ENCODE measurements at regions not wholly inside any gene's neighbourhood (a gene's known extent, or its start where the extent isn't known, plus 50 kb on each side); places are given as distances from the start of the nearest gene placed in this dataset.

DNA sequence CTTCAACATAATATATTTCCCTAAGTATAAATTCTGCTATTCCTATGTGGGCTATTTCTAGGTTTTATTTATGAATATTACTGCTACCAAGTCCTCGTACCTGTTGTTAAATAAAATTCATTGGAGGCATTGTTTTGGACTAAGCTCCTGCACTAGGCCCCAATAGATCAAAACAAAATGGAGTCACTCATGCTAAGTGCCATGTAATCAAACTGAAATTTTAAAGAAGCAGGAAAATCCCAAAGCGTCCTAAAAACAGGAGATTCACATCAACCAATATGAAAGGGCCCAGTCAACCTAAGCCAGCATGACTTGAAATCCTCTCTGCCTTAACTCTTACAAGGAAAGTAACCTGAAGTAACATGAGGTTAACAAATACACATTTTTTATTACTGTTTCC, 743.2 kb downstream of the TRAM1L1 start:
- no peak for DNase-seq (ENCODE audit: low read depth in 1 of 2, low spot score in 1 of 2)
- H3K4me3 ChIP-seq (replicated peaks; ENCODE audit: insufficient read depth, low read length), result no peak overlapping the region
- TF ChIP-seq, protein P1, sequence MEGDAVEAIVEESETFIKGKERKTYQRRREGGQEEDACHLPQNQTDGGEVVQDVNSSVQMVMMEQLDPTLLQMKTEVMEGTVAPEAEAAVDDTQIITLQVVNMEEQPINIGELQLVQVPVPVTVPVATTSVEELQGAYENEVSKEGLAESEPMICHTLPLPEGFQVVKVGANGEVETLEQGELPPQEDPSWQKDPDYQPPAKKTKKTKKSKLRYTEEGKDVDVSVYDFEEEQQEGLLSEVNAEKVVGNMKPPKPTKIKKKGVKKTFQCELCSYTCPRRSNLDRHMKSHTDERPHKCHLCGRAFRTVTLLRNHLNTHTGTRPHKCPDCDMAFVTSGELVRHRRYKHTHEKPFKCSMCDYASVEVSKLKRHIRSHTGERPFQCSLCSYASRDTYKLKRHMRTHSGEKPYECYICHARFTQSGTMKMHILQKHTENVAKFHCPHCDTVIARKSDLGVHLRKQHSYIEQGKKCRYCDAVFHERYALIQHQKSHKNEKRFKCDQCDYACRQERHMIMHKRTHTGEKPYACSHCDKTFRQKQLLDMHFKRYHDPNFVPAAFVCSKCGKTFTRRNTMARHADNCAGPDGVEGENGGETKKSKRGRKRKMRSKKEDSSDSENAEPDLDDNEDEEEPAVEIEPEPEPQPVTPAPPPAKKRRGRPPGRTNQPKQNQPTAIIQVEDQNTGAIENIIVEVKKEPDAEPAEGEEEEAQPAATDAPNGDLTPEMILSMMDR (IDR thresholded peaks at IDR 0.05; ENCODE audit: insufficient read depth, low read length), result no peak
- TF ChIP-seq, protein P2, sequence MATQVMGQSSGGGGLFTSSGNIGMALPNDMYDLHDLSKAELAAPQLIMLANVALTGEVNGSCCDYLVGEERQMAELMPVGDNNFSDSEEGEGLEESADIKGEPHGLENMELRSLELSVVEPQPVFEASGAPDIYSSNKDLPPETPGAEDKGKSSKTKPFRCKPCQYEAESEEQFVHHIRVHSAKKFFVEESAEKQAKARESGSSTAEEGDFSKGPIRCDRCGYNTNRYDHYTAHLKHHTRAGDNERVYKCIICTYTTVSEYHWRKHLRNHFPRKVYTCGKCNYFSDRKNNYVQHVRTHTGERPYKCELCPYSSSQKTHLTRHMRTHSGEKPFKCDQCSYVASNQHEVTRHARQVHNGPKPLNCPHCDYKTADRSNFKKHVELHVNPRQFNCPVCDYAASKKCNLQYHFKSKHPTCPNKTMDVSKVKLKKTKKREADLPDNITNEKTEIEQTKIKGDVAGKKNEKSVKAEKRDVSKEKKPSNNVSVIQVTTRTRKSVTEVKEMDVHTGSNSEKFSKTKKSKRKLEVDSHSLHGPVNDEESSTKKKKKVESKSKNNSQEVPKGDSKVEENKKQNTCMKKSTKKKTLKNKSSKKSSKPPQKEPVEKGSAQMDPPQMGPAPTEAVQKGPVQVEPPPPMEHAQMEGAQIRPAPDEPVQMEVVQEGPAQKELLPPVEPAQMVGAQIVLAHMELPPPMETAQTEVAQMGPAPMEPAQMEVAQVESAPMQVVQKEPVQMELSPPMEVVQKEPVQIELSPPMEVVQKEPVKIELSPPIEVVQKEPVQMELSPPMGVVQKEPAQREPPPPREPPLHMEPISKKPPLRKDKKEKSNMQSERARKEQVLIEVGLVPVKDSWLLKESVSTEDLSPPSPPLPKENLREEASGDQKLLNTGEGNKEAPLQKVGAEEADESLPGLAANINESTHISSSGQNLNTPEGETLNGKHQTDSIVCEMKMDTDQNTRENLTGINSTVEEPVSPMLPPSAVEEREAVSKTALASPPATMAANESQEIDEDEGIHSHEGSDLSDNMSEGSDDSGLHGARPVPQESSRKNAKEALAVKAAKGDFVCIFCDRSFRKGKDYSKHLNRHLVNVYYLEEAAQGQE (IDR thresholded peaks at IDR 0.05; ENCODE audit: insufficient replicate concordance, low read depth), result no peak
- TF ChIP-seq SPI1 (IDR thresholded peaks at IDR 0.05; ENCODE audit: borderline replicate concordance, low read depth) (no peak), POLR2AphosphoS5 (IDR thresholded peaks at IDR 0.05; ENCODE audit: low read depth) (no peak), GABPA (IDR thresholded peaks at IDR 0.05; ENCODE audit: low read depth) (no peak)
- H3K27ac ChIP-seq (replicated peaks), result no peak overlapping the region
- no peaks in the 10 kb centered on the region for H3K27me3 ChIP-seq (ENCODE audit: insufficient read depth, poor library complexity, severe bottlenecking)

DNA sequence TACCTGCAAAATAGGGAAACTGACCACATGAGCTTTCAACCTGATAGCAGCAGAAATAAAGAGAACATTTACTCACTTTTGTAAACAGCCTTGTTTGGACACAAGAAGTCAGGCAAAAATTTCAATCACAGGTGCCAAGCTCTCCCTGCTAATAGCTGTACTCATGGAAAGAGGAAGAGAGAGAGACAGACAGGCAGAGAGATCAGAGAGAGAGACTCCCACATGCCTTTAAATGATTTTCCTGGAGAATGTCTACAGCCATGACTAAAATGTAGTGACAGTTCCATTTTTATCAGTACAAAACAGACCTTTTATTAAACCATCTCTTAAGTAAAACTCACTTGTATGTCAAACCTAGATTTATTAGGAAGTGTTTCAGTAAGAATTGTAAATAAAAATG, 752.9 kb downstream of the TRAM1L1 start:
- no peaks in the 10 kb centered on the region for H3K27me3 ChIP-seq (ENCODE audit: insufficient read depth, poor library complexity, severe bottlenecking)
- no peak for DNase-seq (ENCODE audit: low read depth in 1 of 2, low spot score in 1 of 2)
- H3K27ac ChIP-seq (replicated peaks), result no peak overlapping the region
- H3K4me3 ChIP-seq (replicated peaks; ENCODE audit: insufficient read depth, low read length), result no peak overlapping the region
- TF ChIP-seq SPI1 (IDR thresholded peaks at IDR 0.05; ENCODE audit: borderline replicate concordance, low read depth), result peak; percentile 69
- TF ChIP-seq, protein P1 (IDR thresholded peaks at IDR 0.05; ENCODE audit: insufficient read depth, low read length), result no peak

DNA sequence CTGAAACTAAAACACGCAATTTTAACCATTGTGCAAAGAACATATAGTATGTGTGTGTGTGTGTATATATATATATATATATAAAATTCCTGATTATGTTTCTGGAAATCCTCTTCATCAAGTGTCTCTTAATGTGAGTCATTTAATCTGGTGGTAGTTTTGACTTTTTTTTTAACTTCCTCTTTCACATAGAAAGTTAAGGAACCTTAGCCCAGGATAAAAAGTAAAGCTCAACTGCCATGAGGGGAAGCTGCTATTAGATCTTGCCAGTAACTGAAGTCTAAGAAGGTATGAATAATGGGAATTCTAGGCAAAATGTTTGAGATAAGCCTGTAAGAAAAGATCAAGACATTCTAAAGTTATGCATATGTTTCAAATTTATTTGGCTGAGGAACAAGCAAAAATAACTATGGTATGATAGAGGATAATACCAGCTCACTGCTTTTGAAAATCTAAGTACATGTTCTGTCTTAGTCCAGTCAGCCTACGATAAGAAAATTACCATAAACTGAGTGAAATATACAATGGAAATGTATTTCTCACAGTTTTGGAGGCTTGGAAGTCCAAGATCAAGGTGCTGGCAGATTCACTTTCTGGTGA, 757.0 kb downstream of the TRAM1L1 start:
- no peaks in the 10 kb centered on the region for H3K27me3 ChIP-seq (ENCODE audit: insufficient read depth, poor library complexity, severe bottlenecking)
- H3K27ac ChIP-seq (replicated peaks), result no peak overlapping the region
- DNase-seq (ENCODE audit: low read depth in 1 of 2, low spot score in 1 of 2), result no peak
- TF ChIP-seq, protein P2 (IDR thresholded peaks at IDR 0.05; ENCODE audit: insufficient replicate concordance, low read depth), result no peak
- no peak for TF ChIP-seq POLR2AphosphoS5 (IDR thresholded peaks at IDR 0.05; ENCODE audit: low read depth)
- no peak for TF ChIP-seq SPI1 (IDR thresholded peaks at IDR 0.05; ENCODE audit: borderline replicate concordance, low read depth)
- TF ChIP-seq, protein P1 (IDR thresholded peaks at IDR 0.05; ENCODE audit: insufficient read depth, low read length), result no peak
- TF ChIP-seq GABPA (IDR thresholded peaks at IDR 0.05; ENCODE audit: low read depth), result no peak
- H3K4me3 ChIP-seq (replicated peaks; ENCODE audit: insufficient read depth, low read length), result no peak overlapping the region

DNA sequence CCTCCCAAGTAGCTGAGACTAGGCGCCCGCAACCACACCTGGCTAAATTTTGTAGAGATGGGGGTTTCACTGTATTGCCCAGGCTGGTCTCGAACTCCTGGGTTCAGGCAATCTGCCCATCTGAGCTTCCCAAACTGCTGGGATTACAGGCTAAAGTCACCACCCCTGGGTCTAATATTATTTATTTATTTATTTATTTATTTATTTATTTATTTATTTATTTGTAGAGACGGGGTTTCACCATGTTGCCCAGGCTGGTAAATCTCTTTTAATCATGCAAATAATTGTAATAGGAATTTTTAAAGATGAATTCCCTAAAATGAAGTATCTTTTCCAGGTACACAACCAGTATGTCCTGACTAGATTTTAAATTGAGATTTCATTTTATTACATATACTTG, 761.8 kb downstream of the TRAM1L1 start:
- Histone ChIP-seq H3K27ac (replicated peaks) (no peak overlapping the region), H3K4me3 (replicated peaks; ENCODE audit: insufficient read depth, low read length) (no peak overlapping the region), H3K27me3 (ENCODE audit: insufficient read depth, poor library complexity, severe bottlenecking) (no peaks in the 10 kb centered on the region)
- no peak for TF ChIP-seq GABPA (IDR thresholded peaks at IDR 0.05; ENCODE audit: low read depth)
- TF ChIP-seq, protein P1 (IDR thresholded peaks at IDR 0.05; ENCODE audit: insufficient read depth, low read length), result no peak
- TF ChIP-seq, protein P2 (IDR thresholded peaks at IDR 0.05; ENCODE audit: insufficient replicate concordance, low read depth), result no peak
- TF ChIP-seq POLR2AphosphoS5 (IDR thresholded peaks at IDR 0.05; ENCODE audit: low read depth), result no peak
- no peak for TF ChIP-seq SPI1 (IDR thresholded peaks at IDR 0.05; ENCODE audit: borderline replicate concordance, low read depth)
- no peak for DNase-seq (ENCODE audit: low read depth in 1 of 2, low spot score in 1 of 2)

Data from HL-60 (cell line).